Ascending aorta (tissue), 2 donors: ENCODE measurements at regions not wholly inside any gene's neighbourhood (a gene's known extent, or its start where the extent isn't known, plus 50 kb on each side); places are given as distances from the start of the nearest gene placed in this dataset.

Experiments used
- DNase-seq, 2 donors: peaks; one replicate each; pipeline ENCODE4 v3.0.0-alpha.2; 2019; ENCODE audit warnings: low spot score in 2 of 2
- H3K27ac ChIP-seq, 2 donors: fragments of 200-600 bp; sonication (generic); one replicate each; pipeline ENCODE4 v1.5.1; 2016 to 2017; ENCODE audit warnings: mild to moderate bottlenecking in 1 of 2
- H3K27me3 ChIP-seq: fragments of 200-600 bp; sonication (generic); one replicate; pipeline ENCODE4 v1.5.1; 2017
- H3K36me3 ChIP-seq, 2 donors: fragments of 200-600 bp; sonication (generic); one replicate each; pipeline ENCODE4 v1.5.1; 2016
- H3K4me1 ChIP-seq, 2 donors: fragments of 200-600 bp; sonication (generic); one replicate each; pipeline ENCODE4 v1.5.1; 2016 to 2017; ENCODE audit warnings: mild to moderate bottlenecking in 1 of 2
- H3K4me3 ChIP-seq, 2 donors: fragments of 200-600 bp; sonication (generic); one replicate each; pipeline ENCODE4 v1.5.1; 2016 to 2017; ENCODE audit warnings: mild to moderate bottlenecking in 1 of 2
- H3K9me3 ChIP-seq, 2 donors: fragments of 200-600 bp; sonication (generic); one replicate each; pipeline ENCODE4 v1.5.1; 2016
- CTCF ChIP-seq, 3 experiments: fragments of 200-600 bp in 2 of 3; fragments of 450-650 bp in 1 of 3; sonication (generic) in 2 of 3; IDR thresholded peaks; one replicate each; pipeline ENCODE4 v1.5.1; 2016 to 2019; ENCODE audit warnings: antibody characterized with exemption in 3 of 3, mild to moderate bottlenecking in 1 of 3, moderate library complexity in 1 of 3
- intact Hi-C: fragments of 100-400 bp; cut with DNase I; formaldehyde crosslinking; loops from one replicate; pipeline ENCODE4 v1.15.1; 2023

GRCh38 chr2:144937910-144938709, 418.2 kb upstream of the ZEB2 start:
- DNase-seq: no peak
- peak overlapping the region; percentile 11 to 48 for H3K4me3 ChIP-seq
- no peaks in the 10 kb centered on the region for H3K36me3 ChIP-seq
- intact Hi-C loops: loop anchor here (10.0 kb wide), 1 partner anchor 603 kb away; a partner anchor contains a TSS
- no peak for TF ChIP-seq CTCF (IDR thresholded peaks at IDR 0.05)
- H3K9me3 ChIP-seq: no peaks in the 10 kb centered on the region
- H3K27ac ChIP-seq: peak overlapping the region; percentile 76 to 82
- peaks cover 7 to 44% of the 10 kb centered on the region in 2 donors for H3K4me1 ChIP-seq
- no peaks in the 10 kb centered on the region for H3K27me3 ChIP-seq

GRCh38 chr2:144937066-144937465, 417.1 kb upstream of the ZEB2 start:
- no peak for DNase-seq
- Histone ChIP-seq H3K4me1 (peaks cover 4 to 36% of the 10 kb centered on the region in 2 donors), H3K27me3 (no peaks in the 10 kb centered on the region), H3K9me3 (no peaks in the 10 kb centered on the region), H3K36me3 (no peaks in the 10 kb centered on the region), H3K27ac (peak overlapping the region in 1 of 2 donors; percentile 76), H3K4me3 (no peak overlapping the region)
- intact Hi-C loops: loop anchor here (10.0 kb wide), 1 partner anchor 602 kb away; a partner anchor contains a TSS
- TF ChIP-seq CTCF (IDR thresholded peaks at IDR 0.05): no peak

GRCh38 chr2:144936442-144936841, 416.5 kb upstream of the ZEB2 start:
- intact Hi-C loops: loop anchor here (10.0 kb wide), 1 partner anchor 602 kb away; a partner anchor contains a TSS
- Histone ChIP-seq H3K36me3 (no peaks in the 10 kb centered on the region), H3K9me3 (no peaks in the 10 kb centered on the region), H3K4me3 (no peak overlapping the region), H3K4me1 (peaks cover 4 to 36% of the 10 kb centered on the region in 2 donors), H3K27ac (peak overlapping the region; percentile 2 to 61), H3K27me3 (no peaks in the 10 kb centered on the region)
- no peak for DNase-seq
- no peak for TF ChIP-seq CTCF (IDR thresholded peaks at IDR 0.05)

- Histone ChIP-seq H3K4me3 (no peak overlapping the region), H3K27me3 (no peaks in the 10 kb centered on the region), H3K36me3 (no peaks in the 10 kb centered on the region), H3K9me3 (no peaks in the 10 kb centered on the region), H3K4me1 (peaks cover 4 to 36% of the 10 kb centered on the region in 2 donors), H3K27ac (peak overlapping the region in 1 of 2 donors; percentile 12)
- no peak for TF ChIP-seq CTCF (IDR thresholded peaks at IDR 0.05)
- intact Hi-C loops: loop anchor here (10.0 kb wide), 1 partner anchor 601 kb away; a partner anchor contains a TSS
- no peak for DNase-seq
These were observed 415.8 kb upstream of the ZEB2 start for GRCh38 chr2:144935736-144936135.

GRCh38 chr2:144935191-144935590, 415.3 kb upstream of the ZEB2 start:
- Histone ChIP-seq H3K4me3 (no peak overlapping the region), H3K27me3 (no peaks in the 10 kb centered on the region), H3K4me1 (peaks cover 4 to 32% of the 10 kb centered on the region in 2 donors), H3K36me3 (no peaks in the 10 kb centered on the region), H3K9me3 (no peaks in the 10 kb centered on the region), H3K27ac (peak overlapping the region in 1 of 2 donors; percentile 12)
- intact Hi-C loops: loop anchor here (10.0 kb wide), 1 partner anchor 600 kb away; a partner anchor contains a TSS
- no peak for TF ChIP-seq CTCF (IDR thresholded peaks at IDR 0.05)
- DNase-seq: no peak
